PC-3 (cell line): ENCODE measurements at regions not wholly inside any gene's neighbourhood (a gene's known extent, or its start where the extent isn't known, plus 50 kb on each side); places are given as distances from the start of the nearest gene placed in this dataset.

Experiments used
- ATAC-seq: fragments of 200-7000 bp; cut with Tn5 transposase; 2 replicates; pipeline ENCODE4 v1.9.1; 2020; ENCODE audit warnings: mild to moderate bottlenecking, moderate library complexity
- BruUV-seq: library from RNA; stranded (reverse); fragments of 400-500 nt; replicated peaks from 2 replicates; lab custom pipeline; 2021; lab: Mats Ljungman, UMichigan
- CTCF ChIA-PET: fragments of 300-600 bp; sonication (Branson Sonifier 250); formaldehyde crosslinking; loops from one replicate; lab custom pipeline; 2022; ENCODE audit warnings: antibody characterized with exemption; lab: Charles Lee
- POLR2A ChIA-PET: fragments of 300-600 bp; sonication (Branson Sonifier 250); formaldehyde crosslinking; loops from one replicate; lab custom pipeline; 2022; ENCODE audit warnings: antibody characterized with exemption; ENCODE audit not compliant: unreplicated experiment; lab: Charles Lee
- DNase-seq: peaks from one replicate; pipeline ENCODE4 v3.0.0-alpha.2; 2015
- H2AFZ ChIP-seq: fragments of 300-600 bp; sonication (generic); 2 replicates; pipeline ENCODE4 v1.6.0; 2016; ENCODE audit warnings: antibody characterized with exemption, low read length
- H3F3A ChIP-seq: fragments of 300-600 bp; sonication (generic); one replicate; pipeline ENCODE4 v1.6.0; 2017; ENCODE audit warnings: antibody characterized with exemption, low read length, control low read depth, mild to moderate bottlenecking; ENCODE audit not compliant: unreplicated experiment
- H3K27ac ChIP-seq: fragments of 300-600 bp; sonication (generic); 2 replicates; pipeline ENCODE4 v1.5.1; 2016; ENCODE audit warnings: mild to moderate bottlenecking, low read length
- H3K27me3 ChIP-seq: fragments of 300-600 bp; sonication (generic); 2 replicates; pipeline ENCODE4 v1.6.1; 2016; ENCODE audit warnings: low read length, mixed read lengths
- H3K36me3 ChIP-seq: fragments of 300-600 bp; sonication (generic); 2 replicates; pipeline ENCODE4 v1.6.1; 2016; ENCODE audit warnings: low read depth, mixed run types, low read length, mixed read lengths
- H3K4me1 ChIP-seq: fragments of 300-600 bp; sonication (generic); 2 replicates; pipeline ENCODE4 v1.5.1; 2016; ENCODE audit warnings: low read length; ENCODE audit not compliant: insufficient read depth
- H3K4me2 ChIP-seq: fragments of 300-600 bp; sonication (generic); 2 replicates; pipeline ENCODE4 v1.6.0; 2016; ENCODE audit warnings: low read length
- H3K4me3 ChIP-seq: fragments of 300-600 bp; sonication (generic); 2 replicates; pipeline ENCODE4 v1.5.1; 2016; ENCODE audit warnings: mild to moderate bottlenecking, low read length, mixed read lengths
- H3K79me2 ChIP-seq: fragments of 300-600 bp; sonication (generic); 2 replicates; pipeline ENCODE4 v1.6.1; 2017; ENCODE audit warnings: low read length, mixed read lengths
- H3K9ac ChIP-seq: fragments of 300-600 bp; sonication (generic); 2 replicates; pipeline ENCODE4 v1.6.0; 2016; ENCODE audit warnings: mild to moderate bottlenecking, low read length
- H3K9me2 ChIP-seq: fragments of 300-600 bp; sonication (generic); replicated peaks from 2 replicates; pipeline ENCODE4 v1.6.1; 2016; ENCODE audit warnings: mixed run types, low read length, mixed read lengths
- H3K9me3 ChIP-seq: fragments of 300-600 bp; sonication (generic); 2 replicates; pipeline ENCODE4 v1.6.1; 2016; ENCODE audit warnings: low read length, mixed read lengths
- H4K20me1 ChIP-seq: fragments of 300-600 bp; sonication (generic); 2 replicates; pipeline ENCODE4 v1.6.1; 2016; ENCODE audit warnings: low read length, mixed read lengths
- EZH2 ChIP-seq: fragments of 300-600 bp; sonication (generic); IDR thresholded peaks from one replicate; pipeline ENCODE4 v1.6.1; 2017; ENCODE audit warnings: antibody characterized with exemption, mild to moderate bottlenecking, low read length; ENCODE audit not compliant: unreplicated experiment
- EZH2phosphoT487 ChIP-seq: fragments of 300-600 bp; sonication (generic); IDR thresholded peaks from 2 replicates; pipeline ENCODE4 v1.6.1; 2018; ENCODE audit warnings: mild to moderate bottlenecking, antibody characterized with exemption, low read length, borderline replicate concordance
- intact Hi-C: fragments of 100-400 bp; cut with micrococcal nuclease; formaldehyde crosslinking; loops from 2 replicates; pipeline ENCODE4 v1.9.0; 2023
- TF ChIP-seq, protein P1 (sequence below): fragments of 300-600 bp; sonication (generic); conservative IDR thresholded peaks from 2 replicates; pipeline ENCODE4 v1.5.1; 2017; ENCODE audit warnings: antibody characterized with exemption, low read depth, mild to moderate bottlenecking, low read length

DNA sequence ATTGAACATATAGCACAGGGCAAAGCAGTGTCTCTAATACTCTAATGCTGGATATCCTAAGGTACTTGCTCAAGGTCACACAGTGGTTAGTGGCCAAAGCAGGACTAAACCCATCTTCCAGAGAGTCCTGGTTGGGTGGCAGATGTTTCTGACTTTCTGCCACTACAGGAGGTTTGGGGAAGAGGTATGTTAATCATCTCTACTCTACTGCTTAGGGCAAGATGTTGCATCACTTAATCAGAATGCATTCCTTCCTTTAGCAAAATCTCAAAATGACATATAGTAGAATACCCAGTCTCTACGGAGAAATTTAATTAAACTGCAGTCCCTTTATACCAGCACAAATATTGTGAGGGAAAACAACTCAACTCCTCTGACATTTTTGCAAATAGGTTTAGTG is 190.7 kb upstream of the FAM241A start:
- POLR2A ChIA-PET, result no interaction called here
- no peaks in the 10 kb centered on the region for H3K9me2 ChIP-seq
- no peaks in the 10 kb centered on the region for H3K79me2 ChIP-seq
- DNase-seq (no peak), ATAC-seq (no peak)
- H3K4me3 ChIP-seq, result no peak overlapping the region
- H3K9me3 ChIP-seq, result no peaks in the 10 kb centered on the region
- BruUV-seq, result no TSS peak
- H3K27me3 ChIP-seq, result no peaks in the 10 kb centered on the region
- CTCF ChIA-PET, result no interaction called here
- H2AFZ ChIP-seq, result no peak overlapping the region
- intact Hi-C loops, result no loop called here
- no peak overlapping the region for H3K27ac ChIP-seq
- TF ChIP-seq, protein P1, sequence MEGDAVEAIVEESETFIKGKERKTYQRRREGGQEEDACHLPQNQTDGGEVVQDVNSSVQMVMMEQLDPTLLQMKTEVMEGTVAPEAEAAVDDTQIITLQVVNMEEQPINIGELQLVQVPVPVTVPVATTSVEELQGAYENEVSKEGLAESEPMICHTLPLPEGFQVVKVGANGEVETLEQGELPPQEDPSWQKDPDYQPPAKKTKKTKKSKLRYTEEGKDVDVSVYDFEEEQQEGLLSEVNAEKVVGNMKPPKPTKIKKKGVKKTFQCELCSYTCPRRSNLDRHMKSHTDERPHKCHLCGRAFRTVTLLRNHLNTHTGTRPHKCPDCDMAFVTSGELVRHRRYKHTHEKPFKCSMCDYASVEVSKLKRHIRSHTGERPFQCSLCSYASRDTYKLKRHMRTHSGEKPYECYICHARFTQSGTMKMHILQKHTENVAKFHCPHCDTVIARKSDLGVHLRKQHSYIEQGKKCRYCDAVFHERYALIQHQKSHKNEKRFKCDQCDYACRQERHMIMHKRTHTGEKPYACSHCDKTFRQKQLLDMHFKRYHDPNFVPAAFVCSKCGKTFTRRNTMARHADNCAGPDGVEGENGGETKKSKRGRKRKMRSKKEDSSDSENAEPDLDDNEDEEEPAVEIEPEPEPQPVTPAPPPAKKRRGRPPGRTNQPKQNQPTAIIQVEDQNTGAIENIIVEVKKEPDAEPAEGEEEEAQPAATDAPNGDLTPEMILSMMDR, result no peak
- no peak for TF ChIP-seq EZH2phosphoT487
- no peak for TF ChIP-seq EZH2
- no peaks in the 10 kb centered on the region for H3F3A ChIP-seq
- H3K36me3 ChIP-seq, result no peaks in the 10 kb centered on the region
- no peak overlapping the region for H3K9ac ChIP-seq
- 0 out of 2 replicates have a peak, but pooled peaks cover 4% of the 10 kb centered on the region for H3K4me1 ChIP-seq
- no peak overlapping the region for H3K4me2 ChIP-seq
- no peaks in the 10 kb centered on the region for H4K20me1 ChIP-seq

DNA sequence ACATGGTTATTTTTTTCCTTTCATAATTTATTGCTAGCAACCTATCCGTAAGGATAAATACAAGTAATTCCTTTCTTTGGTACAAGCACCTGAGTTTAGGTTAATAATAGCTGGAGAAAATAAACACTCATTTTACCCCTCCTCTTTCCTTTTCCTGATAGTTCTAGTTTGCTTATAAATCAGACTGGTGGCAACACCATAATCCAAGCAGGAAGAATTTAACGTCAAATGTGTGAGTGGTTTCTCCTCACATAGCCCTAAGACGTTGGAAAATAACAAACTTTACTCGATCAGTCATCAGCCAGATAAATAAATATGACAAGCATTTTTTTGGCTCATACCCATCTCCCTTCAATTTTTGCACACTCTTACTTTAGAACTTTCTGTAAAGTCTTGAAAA is 190.3 kb upstream of the FAM241A start:
- Histone ChIP-seq H3K4me2 (no peak overlapping the region), H3K9me2 (no peaks in the 10 kb centered on the region), H3K27me3 (no peaks in the 10 kb centered on the region), H3K9ac (no peak overlapping the region), H3F3A (no peaks in the 10 kb centered on the region), H3K4me3 (no peak overlapping the region), H3K36me3 (no peaks in the 10 kb centered on the region), H3K9me3 (no peaks in the 10 kb centered on the region), H4K20me1 (no peaks in the 10 kb centered on the region), H3K27ac (no peak overlapping the region), H3K79me2 (no peaks in the 10 kb centered on the region), H2AFZ (no peak overlapping the region), H3K4me1 (peaks cover 8% of the 10 kb centered on the region; the same call in 1 of the 2 replicates)
- DNase-seq (no peak), ATAC-seq (no peak)
- no peak for TF ChIP-seq EZH2
- TF ChIP-seq, protein P1, result no peak
- TF ChIP-seq EZH2phosphoT487, result no peak
- intact Hi-C loops, result no loop called here
- POLR2A ChIA-PET, result no interaction called here
- CTCF ChIA-PET, result no interaction called here
- no TSS peak for BruUV-seq

DNA sequence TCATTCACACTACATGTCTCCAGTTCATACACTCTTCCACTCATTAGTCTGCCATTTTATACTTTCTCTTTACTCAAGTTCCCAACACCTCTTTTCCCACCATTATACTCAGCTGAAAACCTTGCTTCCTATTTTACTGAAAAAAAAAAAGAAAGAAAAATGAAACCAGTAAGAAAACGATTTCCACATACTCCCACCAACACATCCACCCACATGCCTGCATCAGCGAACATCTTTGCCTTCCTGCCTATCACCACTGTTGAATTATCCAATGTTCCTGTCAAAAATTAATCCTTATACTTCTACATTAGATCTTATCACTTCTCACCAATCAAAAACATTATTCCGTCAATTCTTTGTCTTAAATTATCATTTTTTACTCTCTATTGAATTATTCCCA is 188.1 kb upstream of the FAM241A start:
- TF ChIP-seq EZH2 (no peak), EZH2phosphoT487 (no peak)
- TF ChIP-seq, protein P1, result no peak
- Histone ChIP-seq H4K20me1 (no peaks in the 10 kb centered on the region), H3K9ac (no peak overlapping the region), H3K9me2 (no peaks in the 10 kb centered on the region), H3K36me3 (no peaks in the 10 kb centered on the region), H3K79me2 (no peaks in the 10 kb centered on the region), H3K4me1 (peaks cover 8% of the 10 kb centered on the region; the same call in 1 of the 2 replicates), H3K4me2 (no peak overlapping the region), H3K4me3 (no peak overlapping the region), H3F3A (no peaks in the 10 kb centered on the region), H3K9me3 (no peaks in the 10 kb centered on the region), H2AFZ (no peak overlapping the region), H3K27me3 (no peaks in the 10 kb centered on the region), H3K27ac (no peak overlapping the region)
- CTCF ChIA-PET, result no interaction called here
- no peak for DNase-seq
- POLR2A ChIA-PET, result no interaction called here
- ATAC-seq, result no peak
- intact Hi-C loops, result no loop called here
- no TSS peak for BruUV-seq
